ENCODE measurements at regions not wholly inside any gene's neighbourhood (a gene's known extent, or its start where the extent isn't known, plus 50 kb on each side); places are given as distances from the start of the nearest gene placed in this dataset.
"Not testable (repeated sequence)": the region's sequence is repeated elsewhere in the genome, so short reads cannot be mapped to it uniquely, and the experiment has no call there.

- no peak for DNase-seq
These were observed 920.7 kb upstream of the FOXG1 start for GRCh38 chr14:27845902-27846301.

- DNase-seq, result not testable (repeated sequence)
These were observed 919.1 kb upstream of the FOXG1 start for GRCh38 chr14:27847480-27847879.

- DNase-seq, result not testable (repeated sequence)
These were observed 917.4 kb upstream of the FOXG1 start for GRCh38 chr14:27849193-27849592.

DNA sequence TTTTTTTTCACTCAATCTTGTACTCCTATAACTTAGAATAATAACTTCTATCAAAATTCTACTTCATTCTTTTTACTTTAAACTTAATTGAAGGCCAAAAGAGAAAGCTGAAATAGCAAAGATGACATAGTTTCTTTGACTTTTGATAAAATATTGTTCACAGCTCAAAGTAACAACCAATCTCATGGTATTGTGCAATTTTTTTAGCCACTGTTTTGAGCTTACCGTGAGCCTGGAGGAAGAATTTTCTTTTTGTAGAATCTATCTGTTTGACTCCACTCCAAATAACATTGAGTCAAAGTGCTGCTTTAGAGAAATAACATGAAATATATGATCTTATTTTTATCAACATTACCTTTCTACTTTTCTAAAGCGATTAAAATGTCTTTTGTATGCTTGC lies 903.9 kb upstream of the FOXG1 start:
- no peak for DNase-seq

GRCh38 chr14:27863166-27863565 lies 903.4 kb upstream of the FOXG1 start:
- DNase-seq, result no peak

GRCh38 chr14:27881063-27881462 lies 885.5 kb upstream of the FOXG1 start:
- no peak for DNase-seq

DNA sequence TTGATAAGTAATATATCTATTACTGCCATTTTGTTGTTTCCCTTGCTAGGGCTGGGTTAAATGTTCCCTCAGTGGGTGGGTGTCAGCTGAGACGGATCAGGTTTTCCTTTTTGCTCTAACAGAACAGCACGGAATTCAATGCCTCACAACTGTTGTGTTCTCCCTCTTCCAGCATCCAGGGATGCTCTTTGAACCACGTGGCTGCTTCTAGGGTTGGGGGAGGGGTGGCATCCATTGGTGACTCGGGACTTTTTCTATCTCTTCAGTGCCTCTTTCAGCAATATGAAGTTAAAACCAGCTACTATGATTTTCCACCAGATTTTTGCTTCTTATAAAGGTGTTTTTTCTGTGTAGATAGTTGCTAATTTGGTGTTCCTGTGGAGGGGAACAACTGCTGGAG lies 884.9 kb upstream of the FOXG1 start:
- DNase-seq, result no peak

DNA sequence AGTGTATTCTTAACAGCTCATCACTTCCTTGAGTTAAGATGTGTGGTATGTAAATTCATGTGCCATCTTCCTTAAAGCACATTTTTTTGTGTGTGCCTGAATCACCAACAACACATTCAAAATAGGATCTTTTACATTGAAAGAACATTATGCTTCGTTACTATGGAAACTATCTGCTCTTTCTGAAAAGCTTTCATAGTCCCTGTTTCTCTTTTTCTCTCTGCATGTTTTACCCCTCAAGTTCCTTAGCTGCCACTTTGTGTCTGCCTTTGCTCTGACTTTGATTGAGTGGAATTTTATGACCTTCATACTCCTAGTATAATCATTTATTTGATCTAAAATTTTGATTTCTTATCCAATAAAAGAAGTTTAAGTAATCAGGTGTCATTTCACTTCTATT lies 880.3 kb upstream of the FOXG1 start:
- no peak for DNase-seq

- no peak for DNase-seq
These were observed 876.3 kb upstream of the FOXG1 start for GRCh38 chr14:27890259-27890658.

DNA sequence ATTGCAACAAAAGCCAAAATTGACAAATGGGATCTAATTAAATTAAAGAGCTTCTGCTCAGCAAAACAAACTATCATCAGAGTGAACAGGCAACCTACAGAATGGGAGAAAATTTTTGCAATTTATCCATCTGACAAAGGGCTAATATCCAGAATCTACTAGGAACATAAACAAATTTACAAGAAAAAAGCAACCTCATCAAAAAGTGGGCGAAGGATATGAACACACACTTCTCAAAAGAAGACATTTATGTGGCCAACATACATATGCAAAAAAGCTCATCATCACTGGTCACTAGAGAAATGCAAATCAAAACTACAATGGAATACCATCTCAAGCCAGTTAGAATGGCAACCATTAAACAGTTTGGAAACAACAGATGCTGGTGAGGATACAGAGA lies 858.1 kb upstream of the FOXG1 start:
- DNase-seq, result not testable (repeated sequence)

DNA sequence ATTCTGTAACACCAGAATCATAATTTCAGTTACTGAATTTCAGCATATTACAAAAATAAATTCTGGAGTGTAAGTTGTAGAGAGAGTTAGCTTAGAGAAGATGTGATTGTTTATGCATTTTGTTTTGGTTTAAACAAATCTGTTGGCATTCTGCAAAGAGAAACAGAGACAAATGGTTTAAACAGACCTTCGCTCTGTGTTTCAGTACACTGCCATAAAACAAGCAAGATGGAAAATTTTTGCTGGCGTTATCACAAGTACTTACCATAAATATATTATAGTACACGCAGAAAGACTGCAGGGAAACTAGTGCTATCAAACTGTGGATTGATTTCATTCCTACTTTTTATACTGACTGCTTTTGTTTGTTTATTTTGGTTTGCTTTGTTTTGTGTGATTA lies 850.3 kb upstream of the FOXG1 start:
- DNase-seq, result no peak

DNA sequence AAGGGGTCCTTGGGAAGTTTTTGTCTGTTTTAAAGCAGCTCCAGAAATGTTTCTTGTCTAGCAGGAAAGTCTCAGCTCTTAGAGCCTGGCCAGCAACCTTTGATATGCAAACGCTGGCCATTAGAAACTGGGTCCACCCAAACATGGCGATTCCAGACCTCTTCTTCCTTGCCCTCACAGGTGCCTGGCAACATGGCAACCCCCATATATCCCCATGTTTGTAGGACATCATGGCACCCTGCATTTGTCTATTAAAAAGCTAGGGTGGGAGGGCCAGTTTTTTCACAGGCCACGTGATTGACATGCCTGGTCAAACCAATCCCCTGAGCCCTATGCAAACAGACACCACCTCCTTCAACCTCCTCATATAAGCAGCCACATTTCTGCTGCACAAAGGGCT lies 848.7 kb upstream of the FOXG1 start:
- DNase-seq, result no peak

DNA sequence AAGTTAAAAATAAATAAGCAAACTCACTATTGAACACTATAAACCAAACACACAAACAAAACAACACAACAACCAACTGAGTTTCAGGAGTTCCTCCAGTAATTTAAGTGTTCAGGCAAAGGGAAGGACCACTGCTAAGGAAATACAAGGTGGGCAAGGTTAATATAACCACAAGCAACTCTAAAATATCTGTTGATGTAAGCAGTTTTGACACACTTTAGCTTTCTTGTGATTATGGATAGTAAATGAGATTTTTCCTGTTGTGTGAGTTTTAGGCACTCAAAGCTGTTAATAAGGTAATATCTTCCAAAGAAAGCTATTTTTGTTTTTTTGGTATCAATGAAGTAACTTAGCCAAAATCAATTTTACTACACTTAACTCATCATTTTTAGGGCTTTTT lies 839.1 kb upstream of the FOXG1 start:
- DNase-seq, result no peak

GRCh38 chr14:27929797-27930347 lies 836.7 kb upstream of the FOXG1 start:
- no peak for DNase-seq

DNA sequence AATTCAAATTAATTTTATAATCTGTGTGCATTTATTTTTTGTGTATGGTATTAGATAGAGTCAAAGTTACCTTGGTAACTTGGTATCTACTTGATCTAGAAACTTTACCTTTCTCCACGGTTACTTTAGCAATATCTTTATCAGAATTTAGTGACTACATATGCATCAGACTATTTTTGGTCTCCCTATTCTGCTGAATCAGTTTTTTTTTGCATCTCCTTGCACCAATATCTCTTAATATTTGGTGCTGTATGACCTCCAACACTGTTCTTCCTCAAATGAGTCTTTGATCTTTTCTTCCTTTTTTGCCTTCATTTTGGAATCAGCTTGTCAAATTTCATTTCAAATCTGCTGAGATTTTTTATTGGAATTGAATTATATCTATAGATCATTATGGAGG lies 828.2 kb upstream of the FOXG1 start:
- no peak for DNase-seq

- no peak for DNase-seq
These were observed 821.1 kb upstream of the FOXG1 start for GRCh38 chr14:27945512-27945911.

- no peak for DNase-seq
These were observed 807.8 kb upstream of the FOXG1 start for GRCh38 chr14:27958757-27959156.

DNA sequence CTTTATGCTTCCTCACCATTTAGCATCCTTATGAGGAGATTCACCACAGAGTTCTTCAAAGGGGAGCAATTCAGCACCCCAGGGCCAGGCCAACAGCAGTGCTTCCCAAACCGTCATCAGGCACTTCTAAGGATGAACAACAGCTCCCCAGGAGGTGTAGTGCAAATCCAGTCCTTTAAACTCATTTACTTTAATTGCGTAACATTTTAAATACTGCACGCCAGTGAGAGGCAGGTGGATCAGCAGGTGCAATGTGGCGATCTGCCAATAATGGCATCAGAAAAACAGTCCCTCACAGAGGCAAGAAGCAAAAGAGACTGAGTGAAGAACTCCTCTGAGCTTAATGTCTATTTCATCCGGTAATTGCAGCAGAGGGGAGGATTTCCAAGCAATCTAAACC lies 770.9 kb upstream of the FOXG1 start:
- DNase-seq, result peak; percentile 9

- no peak for DNase-seq
These were observed 765.6 kb upstream of the FOXG1 start for GRCh38 chr14:28001002-28001401.

- no peak for DNase-seq
These were observed 753.8 kb upstream of the FOXG1 start for GRCh38 chr14:28012629-28013415.

- DNase-seq, result no peak
These were observed 746.5 kb upstream of the FOXG1 start for GRCh38 chr14:28020112-28020511.

- DNase-seq, result no peak
These were observed 742.7 kb upstream of the FOXG1 start for GRCh38 chr14:28023853-28024252.

- DNase-seq, result no peak
These were observed 714.3 kb upstream of the FOXG1 start for GRCh38 chr14:28052251-28052650.

GRCh38 chr14:28055008-28055407 lies 711.6 kb upstream of the FOXG1 start:
- DNase-seq, result no peak
